ENCODE measurements at regions not wholly inside any gene's neighbourhood (a gene's known extent, or its start where the extent isn't known, plus 50 kb on each side); places are given as distances from the start of the nearest gene placed in this dataset.

- H3K4me3 ChIP-seq (ENCODE audit: low read length): no peak overlapping the region
- H3K9me3 ChIP-seq (ENCODE audit: low read length): peaks cover 3% of the 10 kb centered on the region
- H3K79me2 ChIP-seq (ENCODE audit: low read length): no peaks in the 10 kb centered on the region
- no peaks in the 10 kb centered on the region for H3K27me3 ChIP-seq (ENCODE audit: low read length)
- no peaks in the 10 kb centered on the region for H3K36me3 ChIP-seq (ENCODE audit: insufficient read depth, low read length)
- H3K9me2 ChIP-seq (replicated peaks; ENCODE audit: insufficient read depth, low read length): 0 out of 2 replicates have a peak, but pooled peaks cover 4% of the 10 kb centered on the region
- no peak overlapping the region for H2AFZ ChIP-seq (ENCODE audit: low read length)
- H3K27ac ChIP-seq (ENCODE audit: low read length): no peak overlapping the region
- H3K4me2 ChIP-seq (ENCODE audit: low read depth, low read length, poor library complexity, severe bottlenecking): no peak overlapping the region
- H3K4me1 ChIP-seq (ENCODE audit: low read length): no peaks in the 10 kb centered on the region
- H3K9ac ChIP-seq (ENCODE audit: low read length): no peak overlapping the region
- no peaks in the 10 kb centered on the region for H4K20me1 ChIP-seq (ENCODE audit: insufficient read depth, low read depth, low read length)
- DNase-seq: no peak
These were observed 200.8 kb downstream of the CNTN3 start for GRCh38 chr3:74413547-74414241.

GRCh38 chr3:74410276-74410941 is 204.1 kb downstream of the CNTN3 start:
- Histone ChIP-seq H3K4me3 (ENCODE audit: low read length) (no peak overlapping the region), H2AFZ (ENCODE audit: low read length) (no peak overlapping the region), H3K9me2 (replicated peaks; ENCODE audit: insufficient read depth, low read length) (peaks cover 4% of the 10 kb centered on the region; the same call in 1 of the 2 replicates), H3K9me3 (ENCODE audit: low read length) (peaks cover 3% of the 10 kb centered on the region), H3K27ac (ENCODE audit: low read length) (no peak overlapping the region), H3K36me3 (ENCODE audit: insufficient read depth, low read length) (no peaks in the 10 kb centered on the region), H3K4me2 (ENCODE audit: low read depth, low read length, poor library complexity, severe bottlenecking) (no peak overlapping the region), H4K20me1 (ENCODE audit: insufficient read depth, low read depth, low read length) (no peaks in the 10 kb centered on the region), H3K4me1 (ENCODE audit: low read length) (no peaks in the 10 kb centered on the region), H3K9ac (ENCODE audit: low read length) (no peak overlapping the region), H3K79me2 (ENCODE audit: low read length) (no peaks in the 10 kb centered on the region), H3K27me3 (ENCODE audit: low read length) (no peaks in the 10 kb centered on the region; the same call in 1 of the 2 replicates)
- DNase-seq: no peak

- peaks cover 3% of the 10 kb centered on the region; the same call in 1 of the 2 replicates for H3K9me3 ChIP-seq (ENCODE audit: low read length)
- no peak overlapping the region for H3K9ac ChIP-seq (ENCODE audit: low read length)
- H3K9me2 ChIP-seq (replicated peaks; ENCODE audit: insufficient read depth, low read length): peaks cover 4% of the 10 kb centered on the region; the same call in 1 of the 2 replicates
- H3K4me3 ChIP-seq (ENCODE audit: low read length): no peak overlapping the region
- DNase-seq: no peak
- no peaks in the 10 kb centered on the region for H3K4me1 ChIP-seq (ENCODE audit: low read length)
- no peaks in the 10 kb centered on the region for H4K20me1 ChIP-seq (ENCODE audit: insufficient read depth, low read depth, low read length)
- H2AFZ ChIP-seq (ENCODE audit: low read length): no peak overlapping the region
- H3K27me3 ChIP-seq (ENCODE audit: low read length): no peaks in the 10 kb centered on the region; the same call in 1 of the 2 replicates
- no peaks in the 10 kb centered on the region for H3K36me3 ChIP-seq (ENCODE audit: insufficient read depth, low read length)
- no peak overlapping the region for H3K27ac ChIP-seq (ENCODE audit: low read length)
- no peak overlapping the region for H3K4me2 ChIP-seq (ENCODE audit: low read depth, low read length, poor library complexity, severe bottlenecking)
- no peaks in the 10 kb centered on the region for H3K79me2 ChIP-seq (ENCODE audit: low read length)
These were observed 205.4 kb downstream of the CNTN3 start for GRCh38 chr3:74409066-74409465.

- no peak overlapping the region for H3K4me2 ChIP-seq (ENCODE audit: low read depth, low read length, poor library complexity, severe bottlenecking)
These were observed 211.2 kb downstream of the CNTN3 start for GRCh38 chr3:74403307-74403706.

GRCh38 chr3:74402821-74403220 is 211.6 kb downstream of the CNTN3 start:
- Histone ChIP-seq H3K27me3 (ENCODE audit: low read length) (no peaks in the 10 kb centered on the region; the same call in 1 of the 2 replicates), H2AFZ (ENCODE audit: low read length) (no peak overlapping the region), H3K36me3 (ENCODE audit: insufficient read depth, low read length) (no peaks in the 10 kb centered on the region), H4K20me1 (ENCODE audit: insufficient read depth, low read depth, low read length) (no peaks in the 10 kb centered on the region), H3K9me3 (ENCODE audit: low read length) (peaks cover 4% of the 10 kb centered on the region; the same call in 1 of the 2 replicates), H3K9ac (ENCODE audit: low read length) (no peak overlapping the region), H3K79me2 (ENCODE audit: low read length) (no peaks in the 10 kb centered on the region), H3K4me2 (ENCODE audit: low read depth, low read length, poor library complexity, severe bottlenecking) (no peak overlapping the region), H3K4me3 (ENCODE audit: low read length) (no peak overlapping the region), H3K9me2 (replicated peaks; ENCODE audit: insufficient read depth, low read length) (no peaks in the 10 kb centered on the region; the same call in 1 of the 2 replicates), H3K4me1 (ENCODE audit: low read length) (no peaks in the 10 kb centered on the region), H3K27ac (ENCODE audit: low read length) (no peak overlapping the region)
- DNase-seq: no peak

More at GRCh38 chr3:74403307-74403706, 211.2 kb downstream of the CNTN3 start:
- no peaks in the 10 kb centered on the region for H3K36me3 ChIP-seq (ENCODE audit: insufficient read depth, low read length)
- H3K9me3 ChIP-seq (ENCODE audit: low read length): peaks cover 4% of the 10 kb centered on the region; the same call in 1 of the 2 replicates
- no peaks in the 10 kb centered on the region for H3K4me1 ChIP-seq (ENCODE audit: low read length)
- no peaks in the 10 kb centered on the region; the same call in 1 of the 2 replicates for H3K27me3 ChIP-seq (ENCODE audit: low read length)
- H3K4me3 ChIP-seq (ENCODE audit: low read length): no peak overlapping the region
- H3K9me2 ChIP-seq (replicated peaks; ENCODE audit: insufficient read depth, low read length): no peaks in the 10 kb centered on the region; the same call in 1 of the 2 replicates
- no peak overlapping the region for H3K27ac ChIP-seq (ENCODE audit: low read length)
- H2AFZ ChIP-seq (ENCODE audit: low read length): no peak overlapping the region
- no peaks in the 10 kb centered on the region for H3K79me2 ChIP-seq (ENCODE audit: low read length)
- H3K9ac ChIP-seq (ENCODE audit: low read length): no peak overlapping the region
- H4K20me1 ChIP-seq (ENCODE audit: insufficient read depth, low read depth, low read length): no peaks in the 10 kb centered on the region
- no peak for DNase-seq

- H3K4me1 ChIP-seq (ENCODE audit: low read length): no peaks in the 10 kb centered on the region
- no peak overlapping the region for H2AFZ ChIP-seq (ENCODE audit: low read length)
- 0 out of 2 replicates have a peak, but pooled peaks cover 3% of the 10 kb centered on the region for H3K9me2 ChIP-seq (replicated peaks; ENCODE audit: insufficient read depth, low read length)
- no peaks in the 10 kb centered on the region for H3K27me3 ChIP-seq (ENCODE audit: low read length)
- H3K36me3 ChIP-seq (ENCODE audit: insufficient read depth, low read length): no peaks in the 10 kb centered on the region
- H4K20me1 ChIP-seq (ENCODE audit: insufficient read depth, low read depth, low read length): no peaks in the 10 kb centered on the region
- DNase-seq: no peak
- no peak overlapping the region for H3K4me3 ChIP-seq (ENCODE audit: low read length)
- no peaks in the 10 kb centered on the region; the same call in 1 of the 2 replicates for H3K9me3 ChIP-seq (ENCODE audit: low read length)
- H3K4me2 ChIP-seq (ENCODE audit: low read depth, low read length, poor library complexity, severe bottlenecking): no peak overlapping the region
- no peak overlapping the region for H3K9ac ChIP-seq (ENCODE audit: low read length)
- no peaks in the 10 kb centered on the region for H3K79me2 ChIP-seq (ENCODE audit: low read length)
- H3K27ac ChIP-seq (ENCODE audit: low read length): no peak overlapping the region
These were observed 221.0 kb downstream of the CNTN3 start for GRCh38 chr3:74393426-74393825.

- Histone ChIP-seq H3K4me1 (ENCODE audit: low read length) (no peaks in the 10 kb centered on the region), H3K79me2 (ENCODE audit: low read length) (no peaks in the 10 kb centered on the region), H3K27ac (ENCODE audit: low read length) (no peak overlapping the region), H3K4me2 (ENCODE audit: low read depth, low read length, poor library complexity, severe bottlenecking) (no peak overlapping the region), H3K9ac (ENCODE audit: low read length) (no peak overlapping the region), H3K9me2 (replicated peaks; ENCODE audit: insufficient read depth, low read length) (0 out of 2 replicates have a peak, but pooled peaks cover 3% of the 10 kb centered on the region), H4K20me1 (ENCODE audit: insufficient read depth, low read depth, low read length) (no peaks in the 10 kb centered on the region), H3K9me3 (ENCODE audit: low read length) (no peaks in the 10 kb centered on the region), H3K4me3 (ENCODE audit: low read length) (no peak overlapping the region), H3K27me3 (ENCODE audit: low read length) (no peaks in the 10 kb centered on the region), H3K36me3 (ENCODE audit: insufficient read depth, low read length) (no peaks in the 10 kb centered on the region), H2AFZ (ENCODE audit: low read length) (no peak overlapping the region)
- no peak for DNase-seq
These were observed 224.2 kb downstream of the CNTN3 start for GRCh38 chr3:74390121-74390877.
